T-helper 2 cell treated with Interferon-gamma antibody and Interleukin-4, amounts not matched to agents 5 μg/mL and 100 μg/mL, for 36 hours (primary cell): ENCODE measurements at regions not wholly inside any gene's neighbourhood (a gene's known extent, or its start where the extent isn't known, plus 50 kb on each side); places are given as distances from the start of the nearest gene placed in this dataset.
"Not testable (repeated sequence)": the region's sequence is repeated elsewhere in the genome, so short reads cannot be mapped to it uniquely, and the experiment has no call there.

ENCODE experiments used
- DNase-seq: peaks from one replicate; pipeline ENCODE4 v3.0.0; 2021; ENCODE audit warnings: low spot score
- H3K27ac Mint-ChIP-seq: one replicate; pipeline ENCODE4 v1.8.0; 2021; ENCODE audit warnings: mild to moderate bottlenecking, mixed read lengths
- H3K27me3 Mint-ChIP-seq: one replicate; pipeline ENCODE4 v1.8.0; 2021; ENCODE audit warnings: low read depth, mixed read lengths
- H3K36me3 Mint-ChIP-seq: one replicate; pipeline ENCODE4 v1.8.0; 2021; ENCODE audit warnings: low read depth, mixed read lengths
- H3K4me1 Mint-ChIP-seq: one replicate; pipeline ENCODE4 v1.8.0; 2021; ENCODE audit warnings: low read depth, mixed read lengths
- H3K4me3 Mint-ChIP-seq: one replicate; pipeline ENCODE4 v1.8.0; 2022; ENCODE audit warnings: mild to moderate bottlenecking, moderate library complexity, mixed read lengths
- H3K9me3 Mint-ChIP-seq: one replicate; pipeline ENCODE4 v1.8.0; 2021; ENCODE audit warnings: mixed read lengths

- no peak overlapping the region for H3K4me3 Mint-ChIP-seq
- DNase-seq, result no peak
- H3K4me1 Mint-ChIP-seq, result no peaks in the 10 kb centered on the region
- no peak overlapping the region for H3K27ac Mint-ChIP-seq
- peaks cover 5% of the 10 kb centered on the region for H3K27me3 Mint-ChIP-seq
- H3K36me3 Mint-ChIP-seq, result no peaks in the 10 kb centered on the region
- H3K9me3 Mint-ChIP-seq, result peaks cover 13% of the 10 kb centered on the region
Observed at GRCh38 chr1:173257805-173258204, 50.7 kb upstream of the TNFSF4 start.

- H3K9me3 Mint-ChIP-seq, result peaks cover 13% of the 10 kb centered on the region
- H3K27ac Mint-ChIP-seq, result no peak overlapping the region
- no peak overlapping the region for H3K4me3 Mint-ChIP-seq
- H3K27me3 Mint-ChIP-seq, result peaks cover 2% of the 10 kb centered on the region
- DNase-seq, result no peak
- no peaks in the 10 kb centered on the region for H3K36me3 Mint-ChIP-seq
- H3K4me1 Mint-ChIP-seq, result no peaks in the 10 kb centered on the region
Observed at GRCh38 chr1:173258479-173259264, 51.5 kb upstream of the TNFSF4 start.

GRCh38 chr1:173260329-173260728 is 53.2 kb upstream of the TNFSF4 start:
- not testable (repeated sequence) for H3K4me1 Mint-ChIP-seq, H3K36me3 Mint-ChIP-seq, H3K4me3 Mint-ChIP-seq, H3K27ac Mint-ChIP-seq, H3K27me3 Mint-ChIP-seq, DNase-seq
- H3K9me3 Mint-ChIP-seq, result peaks cover 13% of the 10 kb centered on the region

GRCh38 chr1:173266841-173267240 is 59.7 kb upstream of the TNFSF4 start:
- H3K27ac Mint-ChIP-seq, result no peak overlapping the region

GRCh38 chr1:173267453-173267945 is 60.4 kb upstream of the TNFSF4 start:
- peaks cover 9% of the 10 kb centered on the region for H3K27me3 Mint-ChIP-seq
- H3K4me1 Mint-ChIP-seq, result no peaks in the 10 kb centered on the region
- no peaks in the 10 kb centered on the region for H3K9me3 Mint-ChIP-seq
- no peak overlapping the region for H3K4me3 Mint-ChIP-seq
- H3K36me3 Mint-ChIP-seq, result no peaks in the 10 kb centered on the region
- no peak for DNase-seq
- H3K27ac Mint-ChIP-seq, result no peak overlapping the region

More at GRCh38 chr1:173266841-173267240, 59.7 kb upstream of the TNFSF4 start:
- Mint-ChIP-seq H3K4me1 (no peaks in the 10 kb centered on the region), H3K9me3 (peaks cover 2% of the 10 kb centered on the region), H3K36me3 (no peaks in the 10 kb centered on the region), H3K4me3 (no peak overlapping the region), H3K27me3 (peaks cover 9% of the 10 kb centered on the region)
- no peak for DNase-seq

DNA sequence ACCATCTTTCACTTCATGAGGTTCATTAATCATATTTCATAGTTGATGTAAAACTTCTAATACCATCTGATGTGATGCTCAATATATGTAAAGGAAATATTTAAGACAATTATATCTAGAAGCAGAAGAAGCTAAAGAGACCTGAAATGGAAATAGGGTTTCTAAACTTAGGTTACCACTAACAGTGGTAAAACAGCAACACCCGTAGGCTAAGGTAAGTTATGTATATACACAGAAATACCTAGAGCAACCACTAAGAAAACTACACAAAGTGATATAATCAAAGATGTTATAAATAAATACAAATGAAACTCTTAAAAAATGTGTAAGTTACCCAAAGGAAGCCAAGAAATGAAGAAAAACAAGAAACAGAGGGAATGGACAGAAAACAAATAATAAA is 61.1 kb upstream of the TNFSF4 start:
- Mint-ChIP-seq H3K9me3 (no peaks in the 10 kb centered on the region), H3K36me3 (no peaks in the 10 kb centered on the region), H3K4me1 (no peaks in the 10 kb centered on the region), H3K4me3 (no peak overlapping the region), H3K27me3 (peaks cover 9% of the 10 kb centered on the region), H3K27ac (no peak overlapping the region)
- no peak for DNase-seq

DNA sequence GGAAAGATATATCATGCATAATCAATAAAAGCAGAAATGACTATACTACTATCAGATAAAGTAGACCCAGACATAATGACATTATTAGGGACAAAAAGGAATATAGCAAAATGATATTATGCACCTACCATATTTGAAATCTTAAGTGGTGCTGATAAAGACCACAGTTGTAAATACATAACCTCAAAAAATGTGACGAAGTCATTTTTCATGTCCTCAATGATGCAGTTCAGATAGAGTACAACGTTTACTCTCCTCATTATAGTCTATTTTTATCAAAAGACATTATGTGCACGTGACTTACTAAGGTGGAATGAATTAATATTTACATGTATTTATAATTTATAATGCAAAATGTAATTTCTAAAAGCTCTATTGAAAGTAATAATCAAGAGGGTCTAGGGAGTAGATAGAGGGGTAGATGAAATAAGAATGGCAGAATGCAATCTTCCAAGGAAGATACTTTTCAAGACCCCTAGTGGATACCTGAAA is 61.7 kb upstream of the TNFSF4 start:
- no peak overlapping the region for H3K4me3 Mint-ChIP-seq
- H3K9me3 Mint-ChIP-seq, result no peaks in the 10 kb centered on the region
- no peaks in the 10 kb centered on the region for H3K36me3 Mint-ChIP-seq

DNA sequence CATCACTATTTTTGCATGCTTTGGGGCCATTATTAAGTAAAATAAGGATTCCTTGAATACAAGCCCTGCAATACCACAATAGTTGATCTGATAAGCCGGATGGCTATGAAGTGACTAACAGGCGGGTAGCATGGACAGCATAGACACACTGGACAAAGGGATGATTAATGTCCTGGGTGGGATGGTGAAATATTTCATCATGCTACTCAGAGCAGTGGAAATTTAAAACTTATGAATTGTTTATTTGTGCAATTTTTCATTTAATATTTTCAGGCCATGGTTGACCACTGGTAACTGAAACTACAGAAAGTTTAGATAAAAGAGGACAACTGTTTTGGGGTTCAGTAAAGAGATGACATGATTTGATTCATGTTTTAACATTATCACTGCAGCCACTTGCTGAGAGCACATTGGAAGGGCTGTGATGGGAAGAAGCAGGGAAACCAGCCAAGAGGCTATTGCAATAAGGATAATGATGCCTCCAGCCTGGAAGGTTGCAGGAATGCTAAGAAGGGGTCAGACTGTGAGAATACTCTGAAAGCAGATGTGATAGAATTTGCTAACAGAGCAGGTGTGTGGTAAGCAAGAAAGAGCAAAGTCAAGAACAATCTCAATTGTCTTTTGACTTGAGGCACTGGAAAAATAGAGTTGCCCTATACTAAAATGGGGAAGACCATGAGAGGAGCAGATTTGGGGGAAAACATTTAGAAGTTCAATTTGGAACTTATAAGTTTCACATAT is 62.5 kb upstream of the TNFSF4 start:
- DNase-seq, result no peak
- no peaks in the 10 kb centered on the region for H3K36me3 Mint-ChIP-seq
- H3K9me3 Mint-ChIP-seq, result no peaks in the 10 kb centered on the region
- H3K4me1 Mint-ChIP-seq, result no peaks in the 10 kb centered on the region
- no peak overlapping the region for H3K4me3 Mint-ChIP-seq
- H3K27me3 Mint-ChIP-seq, result peaks cover 9% of the 10 kb centered on the region
- H3K27ac Mint-ChIP-seq, result no peak overlapping the region

More for the DNA sequence above, 61.7 kb upstream of the TNFSF4 start:
- no peak for DNase-seq
- Mint-ChIP-seq H3K27me3 (peaks cover 9% of the 10 kb centered on the region), H3K4me1 (no peaks in the 10 kb centered on the region), H3K27ac (no peak overlapping the region)

DNA sequence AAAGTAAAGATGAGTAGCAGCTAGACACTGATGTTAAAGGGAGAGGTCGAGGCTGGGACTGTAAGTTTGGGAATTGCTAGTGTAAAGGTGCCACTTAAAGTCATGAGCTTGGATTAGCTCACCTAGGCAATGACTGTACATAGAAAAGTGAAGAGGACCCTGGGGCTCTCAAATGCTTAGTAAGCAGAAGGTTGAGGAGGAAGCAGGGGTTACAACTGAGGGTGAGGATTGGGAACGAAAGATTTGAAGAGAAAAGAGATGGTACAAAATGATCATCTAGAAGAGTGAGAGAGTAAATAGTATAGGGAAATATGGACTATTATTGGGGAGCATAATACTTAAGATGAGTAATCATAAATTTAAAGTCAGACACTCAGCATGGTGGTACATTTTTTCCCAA is 63.1 kb upstream of the TNFSF4 start:
- no peaks in the 10 kb centered on the region for H3K4me1 Mint-ChIP-seq
- no peak for DNase-seq
- H3K27ac Mint-ChIP-seq, result no peak overlapping the region
- H3K4me3 Mint-ChIP-seq, result no peak overlapping the region
- H3K27me3 Mint-ChIP-seq, result peaks cover 9% of the 10 kb centered on the region
- H3K9me3 Mint-ChIP-seq, result no peaks in the 10 kb centered on the region
- H3K36me3 Mint-ChIP-seq, result no peaks in the 10 kb centered on the region

DNA sequence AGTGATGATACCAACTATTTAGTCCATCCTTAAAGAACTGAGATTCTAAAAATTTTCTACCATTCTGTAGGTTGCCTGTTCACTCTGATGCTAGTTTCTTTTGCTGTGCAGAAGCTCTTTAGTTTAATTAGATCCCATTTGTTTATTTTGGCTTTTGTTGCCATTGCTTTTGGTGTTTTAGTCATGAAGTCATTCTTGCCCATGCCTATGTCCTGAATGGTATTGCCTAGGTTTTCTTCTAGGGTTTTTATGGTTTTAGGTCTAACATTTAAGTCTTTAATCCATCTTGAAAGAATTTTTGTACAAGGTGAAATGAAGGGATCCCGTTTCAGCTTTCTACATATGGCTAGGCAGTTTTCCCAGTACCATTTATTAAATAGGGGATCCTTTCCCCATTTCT is 63.9 kb upstream of the TNFSF4 start:
- H3K4me3 Mint-ChIP-seq, H3K36me3 Mint-ChIP-seq, DNase-seq, H3K27ac Mint-ChIP-seq, H3K4me1 Mint-ChIP-seq, H3K27me3 Mint-ChIP-seq, H3K9me3 Mint-ChIP-seq: not testable (repeated sequence)

GRCh38 chr1:173275496-173275895 is 68.4 kb upstream of the TNFSF4 start:
- no peak overlapping the region for H3K27ac Mint-ChIP-seq
- peaks cover 14% of the 10 kb centered on the region for H3K27me3 Mint-ChIP-seq
- no peaks in the 10 kb centered on the region for H3K9me3 Mint-ChIP-seq
- H3K36me3 Mint-ChIP-seq, result no peaks in the 10 kb centered on the region
- peaks cover 3% of the 10 kb centered on the region for H3K4me1 Mint-ChIP-seq
- no peak overlapping the region for H3K4me3 Mint-ChIP-seq
- no peak for DNase-seq

DNA sequence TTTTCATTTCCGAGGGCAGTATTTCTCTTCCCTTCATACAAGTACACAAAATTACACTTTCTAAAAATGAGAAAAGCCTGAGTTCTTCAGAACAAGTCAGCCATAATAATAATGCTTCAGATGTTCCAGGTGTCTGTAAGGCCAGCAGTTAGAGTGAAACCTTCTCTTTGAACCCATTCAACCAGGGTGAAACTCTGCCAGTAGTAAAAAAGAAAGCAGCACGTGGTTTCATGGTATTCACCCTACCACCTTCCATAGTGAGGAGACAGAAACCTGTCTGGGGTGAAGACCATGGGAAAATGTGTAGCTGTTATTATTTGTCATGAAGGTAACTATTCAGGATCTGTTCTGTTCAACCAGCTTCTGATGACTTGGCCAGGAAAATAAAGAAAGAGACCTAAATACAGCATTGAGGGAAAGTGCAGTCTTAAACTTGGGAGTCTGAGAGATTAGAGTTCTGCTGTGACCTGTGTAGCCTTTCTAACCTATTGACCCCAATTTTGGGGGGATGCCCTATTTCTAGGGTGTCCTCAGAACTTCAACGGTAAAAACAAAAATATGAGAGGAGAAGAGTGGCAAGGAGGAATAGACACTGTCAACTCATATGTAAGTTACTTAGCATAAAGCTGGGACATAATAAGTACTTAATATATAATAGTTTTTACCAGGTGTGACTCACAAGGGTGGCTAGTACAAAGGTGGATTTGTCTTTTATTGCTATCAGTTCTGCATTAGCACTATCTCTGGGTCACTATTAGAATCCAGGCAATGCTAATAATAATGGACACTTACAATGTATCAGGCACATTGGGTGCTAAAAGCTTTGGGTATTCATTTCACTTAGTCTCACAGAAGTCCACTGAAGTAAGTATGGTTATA is 70.0 kb upstream of the TNFSF4 start:
- Mint-ChIP-seq H3K27ac (no peak overlapping the region), H3K4me1 (peaks cover 3% of the 10 kb centered on the region)
- DNase-seq, result no peak

GRCh38 chr1:173280899-173281660 is 73.9 kb upstream of the TNFSF4 start:
- Mint-ChIP-seq H3K27ac (no peak overlapping the region), H3K4me3 (no peak overlapping the region), H3K36me3 (no peaks in the 10 kb centered on the region), H3K4me1 (peaks cover 3% of the 10 kb centered on the region), H3K9me3 (no peaks in the 10 kb centered on the region), H3K27me3 (peaks cover 18% of the 10 kb centered on the region)
- DNase-seq, result no peak

More for the DNA sequence above, 70.0 kb upstream of the TNFSF4 start:
- no peaks in the 10 kb centered on the region for H3K36me3 Mint-ChIP-seq
- peaks cover 11% of the 10 kb centered on the region for H3K27me3 Mint-ChIP-seq
- no peaks in the 10 kb centered on the region for H3K9me3 Mint-ChIP-seq
- no peak overlapping the region for H3K4me3 Mint-ChIP-seq
